NCI-H524 (cell line): ENCODE measurements at regions not wholly inside any gene's neighbourhood (a gene's known extent, or its start where the extent isn't known, plus 50 kb on each side); places are given as distances from the start of the nearest gene placed in this dataset.

ENCODE experiments used
- DNase-seq, 2 experiments: peaks; one replicate each; lab custom pipeline; 2025; lab: John Stamatoyannopoulos, UW

GRCh38 chr6:22466665-22467245 lies 102.6 kb upstream of the HDGFL1 start:
- DNase-seq: peak; percentile 30 to 88

GRCh38 chr6:22467645-22468044 lies 101.7 kb upstream of the HDGFL1 start:
- DNase-seq: peak in 1 of 2 experiments; percentile 42

- DNase-seq: no peak
Observed at GRCh38 chr6:22468256-22468965, 101.0 kb upstream of the HDGFL1 start.

- no peak for DNase-seq
Observed at GRCh38 chr6:22470454-22471131, 98.8 kb upstream of the HDGFL1 start.

GRCh38 chr6:22471132-22471690 lies 98.2 kb upstream of the HDGFL1 start:
- DNase-seq: no peak

GRCh38 chr6:22471746-22472145 lies 97.6 kb upstream of the HDGFL1 start:
- DNase-seq: no peak

GRCh38 chr6:22473991-22474682 lies 95.2 kb upstream of the HDGFL1 start:
- peak; percentile 48 to 67 for DNase-seq

- DNase-seq: no peak
Observed at GRCh38 chr6:22476811-22477390, 92.5 kb upstream of the HDGFL1 start.

GRCh38 chr6:22497276-22497675 lies 72.1 kb upstream of the HDGFL1 start:
- no peak for DNase-seq

- no peak for DNase-seq
Observed at GRCh38 chr6:22499815-22500214, 69.6 kb upstream of the HDGFL1 start.

- no peak for DNase-seq
Observed at GRCh38 chr6:22506496-22506895, 62.9 kb upstream of the HDGFL1 start.

- peak in 1 of 2 experiments; percentile 43 for DNase-seq
Observed at GRCh38 chr6:22512686-22513427, 56.5 kb upstream of the HDGFL1 start.

GRCh38 chr6:22513667-22514066 lies 55.7 kb upstream of the HDGFL1 start:
- DNase-seq: no peak

GRCh38 chr6:22519237-22519636 lies 50.1 kb upstream of the HDGFL1 start:
- no peak for DNase-seq
